GM19468 (cell line): ENCODE measurements at regions not wholly inside any gene's neighbourhood (a gene's known extent, or its start where the extent isn't known, plus 50 kb on each side); places are given as distances from the start of the nearest gene placed in this dataset.

ENCODE experiments used
- ATAC-seq: cut with Tn5 transposase; IDR thresholded peaks from one replicate; pipeline ENCODE4 v1.9.1; 2021; ENCODE audit warnings: mild to moderate bottlenecking, moderate library complexity, moderate number of reproducible peaks; ENCODE audit not compliant: unreplicated experiment; ENCODE audit errors: extremely low read depth

- no peak for ATAC-seq
These were observed 331.0 kb upstream of the RASGRP1 start for GRCh38 chr15:38895326-38896255.

- no peak for ATAC-seq
These were observed 332.0 kb upstream of the RASGRP1 start for GRCh38 chr15:38896647-38897046.

- no peak for ATAC-seq
These were observed 332.9 kb upstream of the RASGRP1 start for GRCh38 chr15:38897551-38897950.

GRCh38 chr15:38898236-38898635 lies 333.6 kb upstream of the RASGRP1 start:
- ATAC-seq: no peak

GRCh38 chr15:38899300-38899699 lies 334.7 kb upstream of the RASGRP1 start:
- no peak for ATAC-seq

GRCh38 chr15:38904298-38904697 lies 339.7 kb upstream of the RASGRP1 start:
- ATAC-seq: no peak

GRCh38 chr15:38905632-38906031 lies 341.0 kb upstream of the RASGRP1 start:
- ATAC-seq: no peak

- no peak for ATAC-seq
These were observed 356.4 kb upstream of the RASGRP1 start for GRCh38 chr15:38920966-38921365.

GRCh38 chr15:38921471-38921870 lies 356.9 kb upstream of the RASGRP1 start:
- no peak for ATAC-seq

GRCh38 chr15:38928431-38928830 lies 363.8 kb upstream of the RASGRP1 start:
- ATAC-seq: no peak

GRCh38 chr15:38930851-38931572 lies 366.4 kb upstream of the RASGRP1 start:
- ATAC-seq: no peak

- ATAC-seq: no peak
These were observed 376.9 kb upstream of the RASGRP1 start for GRCh38 chr15:38941399-38941953.

- ATAC-seq: no peak
These were observed 379.9 kb upstream of the RASGRP1 start for GRCh38 chr15:38944536-38944935.

GRCh38 chr15:38945551-38946298 lies 381.1 kb upstream of the RASGRP1 start:
- ATAC-seq: no peak

GRCh38 chr15:38954090-38954489 lies 389.5 kb upstream of the RASGRP1 start:
- no peak for ATAC-seq

GRCh38 chr15:38961456-38961855 lies 396.8 kb upstream of the RASGRP1 start:
- no peak for ATAC-seq

GRCh38 chr15:38961931-38962330 lies 397.3 kb upstream of the RASGRP1 start:
- ATAC-seq: no peak

- ATAC-seq: no peak
These were observed 408.2 kb upstream of the RASGRP1 start for GRCh38 chr15:38972831-38973230.

GRCh38 chr15:38975282-38975990 lies 410.8 kb upstream of the RASGRP1 start:
- ATAC-seq: no peak

GRCh38 chr15:38991126-38991525 lies 426.5 kb upstream of the RASGRP1 start:
- ATAC-seq: no peak
